H9 (cell line): ENCODE measurements at regions not wholly inside any gene's neighbourhood (a gene's known extent, or its start where the extent isn't known, plus 50 kb on each side); places are given as distances from the start of the nearest gene placed in this dataset.

Experiments used
- DNase-seq: peaks from one replicate; pipeline ENCODE4 v3.0.0-alpha.2; 2017
- H2AFZ ChIP-seq: one replicate; pipeline ENCODE4 v1.6.1; 2013; ENCODE audit warnings: mild to moderate bottlenecking, low read length, control low read depth, moderate library complexity
- H2AK5ac ChIP-seq: 2 replicates; pipeline ENCODE4 v1.6.1; 2013; ENCODE audit warnings: low read length, control low read depth, mixed read lengths; ENCODE audit not compliant: insufficient read length
- H2BK120ac ChIP-seq: one replicate; pipeline ENCODE4 v1.6.1; 2013; ENCODE audit warnings: low read depth, mild to moderate bottlenecking, low read length, control low read depth, inconsistent platforms; ENCODE audit not compliant: poor library complexity, severe bottlenecking
- H2BK12ac ChIP-seq: 2 replicates; pipeline ENCODE4 v1.6.1; 2013; ENCODE audit warnings: low read length, control low read depth, mixed read lengths, low read depth; ENCODE audit not compliant: insufficient read length
- H2BK15ac ChIP-seq: 2 replicates; pipeline ENCODE4 v1.6.1; 2013; ENCODE audit warnings: low read depth, low read length, control low read depth
- H2BK20ac ChIP-seq: one replicate; pipeline ENCODE4 v1.6.1; 2013; ENCODE audit warnings: low read depth, mild to moderate bottlenecking, low read length, control low read depth, inconsistent platforms; ENCODE audit not compliant: poor library complexity, severe bottlenecking
- H2BK5ac ChIP-seq: 2 replicates; pipeline ENCODE4 v1.6.1; 2013; ENCODE audit warnings: low read length, control low read depth, mixed read lengths; ENCODE audit not compliant: insufficient read length
- H3K14ac ChIP-seq: 2 replicates; pipeline ENCODE4 v1.6.1; 2013; ENCODE audit warnings: low read length, control low read depth; ENCODE audit not compliant: insufficient read depth
- H3K18ac ChIP-seq: 2 replicates; pipeline ENCODE4 v1.6.1; 2013; ENCODE audit warnings: low read depth, mild to moderate bottlenecking, mixed read lengths, low read length, control low read depth; ENCODE audit not compliant: insufficient read length
- H3K23ac ChIP-seq: 2 replicates; pipeline ENCODE4 v1.6.1; 2013; ENCODE audit warnings: low read length, control low read depth, mixed read lengths, low read depth; ENCODE audit not compliant: insufficient read length
- H3K23me2 ChIP-seq: 2 replicates; pipeline ENCODE4 v1.6.1; 2013; ENCODE audit warnings: low read depth, mild to moderate bottlenecking, mixed read lengths, low read length, control low read depth; ENCODE audit not compliant: insufficient read length, poor library complexity, severe bottlenecking
- H3K27ac ChIP-seq: 2 replicates; pipeline ENCODE4 v1.5.1; 2013; ENCODE audit warnings: low read length, control low read depth, mixed read lengths, low read depth; ENCODE audit not compliant: insufficient read length
- H3K27me3 ChIP-seq: 2 replicates; pipeline ENCODE4 v1.6.1; 2013; ENCODE audit warnings: low read length, control low read depth, inconsistent platforms; ENCODE audit not compliant: insufficient read depth
- H3K4ac ChIP-seq: 2 replicates; pipeline ENCODE4 v1.6.1; 2013; ENCODE audit warnings: low read depth, mild to moderate bottlenecking, control low read depth, inconsistent platforms, low read length, moderate library complexity
- H3K4me1 ChIP-seq: 2 replicates; pipeline ENCODE4 v1.6.1; 2013; ENCODE audit warnings: low read length, control low read depth, inconsistent platforms; ENCODE audit not compliant: insufficient read depth
- H3K4me2 ChIP-seq: 2 replicates; pipeline ENCODE4 v1.6.1; 2013; ENCODE audit warnings: low read length, control low read depth, mixed read lengths; ENCODE audit not compliant: insufficient read length, insufficient read depth
- H3K56ac ChIP-seq: 2 replicates; pipeline ENCODE4 v1.6.1; 2013; ENCODE audit warnings: low read depth, mild to moderate bottlenecking, mixed read lengths, low read length, control low read depth; ENCODE audit not compliant: insufficient read length
- H3K79me1 ChIP-seq: 2 replicates; pipeline ENCODE4 v1.6.1; 2013; ENCODE audit warnings: low read depth, mild to moderate bottlenecking, moderate library complexity, low read length, control low read depth, inconsistent platforms; ENCODE audit not compliant: insufficient read depth, poor library complexity, severe bottlenecking
- H3K79me2 ChIP-seq: 2 replicates; pipeline ENCODE4 v1.6.1; 2013; ENCODE audit warnings: low read length, control low read depth, inconsistent platforms; ENCODE audit not compliant: insufficient read depth
- H3K9ac ChIP-seq: 2 replicates; pipeline ENCODE4 v1.6.1; 2013; ENCODE audit warnings: low read length, control low read depth, mixed read lengths; ENCODE audit not compliant: insufficient read length; ENCODE audit errors: extremely low read depth
- H3K9me3 ChIP-seq: one replicate; pipeline ENCODE4 v1.6.1; 2013; ENCODE audit warnings: low read depth, low read length, inconsistent platforms; ENCODE audit not compliant: control insufficient read depth
- H3T11ph ChIP-seq: one replicate; pipeline ENCODE4 v1.6.1; 2013; ENCODE audit warnings: mild to moderate bottlenecking, low read length, control low read depth, inconsistent platforms
- H4K20me1 ChIP-seq: one replicate; pipeline ENCODE4 v1.6.1; 2013; ENCODE audit not compliant: control insufficient read depth, insufficient read length, insufficient read depth
- H4K5ac ChIP-seq: 2 replicates; pipeline ENCODE4 v1.6.1; 2013; ENCODE audit warnings: low read depth, mild to moderate bottlenecking, mixed read lengths, low read length, control low read depth; ENCODE audit not compliant: insufficient read length
- H4K8ac ChIP-seq: replicated peaks from 2 replicates; pipeline ENCODE4 v1.6.1; 2013; ENCODE audit warnings: low read length, control low read depth, mixed read lengths, low read depth; ENCODE audit not compliant: insufficient read length
- H4K91ac ChIP-seq: 2 replicates; pipeline ENCODE4 v1.6.1; 2013; ENCODE audit warnings: low read depth, mild to moderate bottlenecking, moderate library complexity, mixed read lengths, low read length, control low read depth; ENCODE audit not compliant: insufficient read length
- H3K27ac Mint-ChIP-seq, 3 experiments: 2 replicates in 2 of 3; 3 replicates in 1 of 3; pipeline ENCODE4 v1.8.0; 2020 to 2021; ENCODE audit warnings: mixed read lengths in 3 of 3, mild to moderate bottlenecking in 1 of 3, moderate library complexity in 1 of 3
- H3K27me3 Mint-ChIP-seq: 2 replicates; pipeline ENCODE4 v1.8.0; 2021; ENCODE audit warnings: low read depth, mild to moderate bottlenecking, moderate library complexity, mixed read lengths
- H3K36me3 Mint-ChIP-seq, 3 experiments: 2 replicates in 2 of 3; 3 replicates in 1 of 3; pipeline ENCODE4 v1.8.0; 2020 to 2021; ENCODE audit warnings: low read depth in 3 of 3, mixed read lengths in 3 of 3; ENCODE audit not compliant: insufficient read depth in 1 of 3
- H3K4me1 Mint-ChIP-seq, 2 experiments: 2 replicates each; pipeline ENCODE4 v1.8.0; 2020; ENCODE audit warnings: mixed read lengths in 2 of 2
- H3K4me3 Mint-ChIP-seq, 2 experiments: 2 replicates in 1 of 2; 3 replicates in 1 of 2; pipeline ENCODE4 v1.8.0; 2020 to 2021; ENCODE audit warnings: mild to moderate bottlenecking in 2 of 2, mixed read lengths in 2 of 2, moderate library complexity in 1 of 2
- H3K9me3 Mint-ChIP-seq, 2 experiments: 2 replicates in 1 of 2; 3 replicates in 1 of 2; pipeline ENCODE4 v1.8.0; 2020; ENCODE audit warnings: mild to moderate bottlenecking in 2 of 2, mixed read lengths in 2 of 2, moderate library complexity in 1 of 2
- WGBS: extraction: QIAGEN DNeasy Blood & Tissue Kit; methylation state at CpG from one replicate; pipeline ENCODE4 v1.1.7; 2013; ENCODE audit warnings: missing lambda C conversion rate, low lambda C conversion rate, mixed read lengths; ENCODE audit not compliant: insufficient read length; ENCODE audit errors: extremely low coverage; 5-methylcytosine and 5-hydroxymethylcytosine counted together
- TF ChIP-seq, protein P1 (sequence below): fragments of 200-600 bp; sonication (generic); conservative IDR thresholded peaks from 3 replicates; pipeline ENCODE4 v1.8.0; 2021; ENCODE audit warnings: antibody characterized with exemption, mild to moderate bottlenecking

- no peak overlapping the region for H2BK15ac ChIP-seq
- H3K27ac ChIP-seq: no peak overlapping the region
- no peaks in the 10 kb centered on the region for H3K23me2 ChIP-seq
- no peak overlapping the region for H3K14ac ChIP-seq
- H3K4me2 ChIP-seq: no peak overlapping the region
- WGBS: no CpG with 5 or more reads among the region's 1 CpG
- H4K8ac ChIP-seq: no peak overlapping the region
- DNase-seq: no peak
- H3K9me3 ChIP-seq: no peaks in the 10 kb centered on the region
- no peak overlapping the region for H2BK12ac ChIP-seq
- no peak overlapping the region for H3T11ph ChIP-seq
- H3K4me3 Mint-ChIP-seq: no peak overlapping the region
- no peak overlapping the region for H2AFZ ChIP-seq
- no peak overlapping the region for H3K18ac ChIP-seq
- no peaks in the 10 kb centered on the region for H3K36me3 Mint-ChIP-seq
- H4K5ac ChIP-seq: no peak overlapping the region
- peaks cover 32 to 34% of the 10 kb centered on the region in 2 experiments for H3K4me1 Mint-ChIP-seq
- no peak overlapping the region for H2BK20ac ChIP-seq
- H3K27me3 Mint-ChIP-seq: no peaks in the 10 kb centered on the region; the same call in 1 of the 2 replicates
- H2BK5ac ChIP-seq: no peak overlapping the region
- no peaks in the 10 kb centered on the region for H3K27me3 ChIP-seq
- H3K79me2 ChIP-seq: no peaks in the 10 kb centered on the region
- H4K91ac ChIP-seq: no peak overlapping the region
- H2AK5ac ChIP-seq: no peak overlapping the region
- H3K9me3 Mint-ChIP-seq: peaks cover 0 to 3% of the 10 kb centered on the region in 2 experiments; a peak in 2 of 5 replicates
- H3K27ac Mint-ChIP-seq: no peak overlapping the region; a peak in 1 of 7 replicates
- H3K4me1 ChIP-seq: peaks cover 9% of the 10 kb centered on the region
- no peaks in the 10 kb centered on the region for H3K79me1 ChIP-seq
- H2BK120ac ChIP-seq: no peak overlapping the region
- TF ChIP-seq, protein P1, sequence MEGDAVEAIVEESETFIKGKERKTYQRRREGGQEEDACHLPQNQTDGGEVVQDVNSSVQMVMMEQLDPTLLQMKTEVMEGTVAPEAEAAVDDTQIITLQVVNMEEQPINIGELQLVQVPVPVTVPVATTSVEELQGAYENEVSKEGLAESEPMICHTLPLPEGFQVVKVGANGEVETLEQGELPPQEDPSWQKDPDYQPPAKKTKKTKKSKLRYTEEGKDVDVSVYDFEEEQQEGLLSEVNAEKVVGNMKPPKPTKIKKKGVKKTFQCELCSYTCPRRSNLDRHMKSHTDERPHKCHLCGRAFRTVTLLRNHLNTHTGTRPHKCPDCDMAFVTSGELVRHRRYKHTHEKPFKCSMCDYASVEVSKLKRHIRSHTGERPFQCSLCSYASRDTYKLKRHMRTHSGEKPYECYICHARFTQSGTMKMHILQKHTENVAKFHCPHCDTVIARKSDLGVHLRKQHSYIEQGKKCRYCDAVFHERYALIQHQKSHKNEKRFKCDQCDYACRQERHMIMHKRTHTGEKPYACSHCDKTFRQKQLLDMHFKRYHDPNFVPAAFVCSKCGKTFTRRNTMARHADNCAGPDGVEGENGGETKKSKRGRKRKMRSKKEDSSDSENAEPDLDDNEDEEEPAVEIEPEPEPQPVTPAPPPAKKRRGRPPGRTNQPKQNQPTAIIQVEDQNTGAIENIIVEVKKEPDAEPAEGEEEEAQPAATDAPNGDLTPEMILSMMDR: no peak
- no peak overlapping the region for H3K56ac ChIP-seq
- H4K20me1 ChIP-seq: no peaks in the 10 kb centered on the region
- no peak overlapping the region for H3K23ac ChIP-seq
- no peak overlapping the region for H3K4ac ChIP-seq
- H3K9ac ChIP-seq: no peak overlapping the region
Measured at GRCh38 chr10:94211169-94211510, 151.6 kb downstream of the NOC3L start.
